Neural cell (in vitro differentiated cells): ENCODE measurements at regions not wholly inside any gene's neighbourhood (a gene's known extent, or its start where the extent isn't known, plus 50 kb on each side); places are given as distances from the start of the nearest gene placed in this dataset.

ENCODE experiments used
- H2AFZ ChIP-seq: fragments of 200-600, 300-800 bp; sonication (generic), shearing (Covaris generic); 2 replicates; pipeline ENCODE4 v1.6.0; 2014; ENCODE audit warnings: low read depth, mild to moderate bottlenecking, antibody characterized with exemption, low read length, moderate library complexity
- H3F3A ChIP-seq: fragments of 200-600 bp; shearing (Covaris generic); 2 replicates; pipeline ENCODE4 v1.6.1; 2016; ENCODE audit warnings: mild to moderate bottlenecking, moderate library complexity, mixed read lengths, antibody characterized with exemption, low read length; ENCODE audit not compliant: insufficient read depth, poor library complexity, severe bottlenecking
- H3K27ac ChIP-seq: fragments of 200-600, 300-800 bp; sonication (generic), shearing (Covaris generic); 2 replicates; pipeline ENCODE4 v1.5.1; 2014; ENCODE audit warnings: mild to moderate bottlenecking, low read length, moderate library complexity
- H3K27me3 ChIP-seq: fragments of 300-800, 200-600 bp; sonication (generic), shearing (Covaris generic); 2 replicates; pipeline ENCODE4 v1.6.0; 2014; ENCODE audit warnings: mild to moderate bottlenecking, low read depth, low read length, moderate library complexity; ENCODE audit not compliant: insufficient read depth
- H3K36me3 ChIP-seq: fragments of 300-800, 200-600 bp; sonication (generic), shearing (Covaris generic); 2 replicates; pipeline ENCODE4 v1.5.1; 2014; ENCODE audit warnings: mild to moderate bottlenecking, antibody characterized with exemption, low read length, moderate library complexity; ENCODE audit not compliant: insufficient read depth
- H3K4me2 ChIP-seq: fragments of 300-800, 200-600 bp; sonication (generic), shearing (Covaris generic); 2 replicates; pipeline ENCODE4 v1.6.0; 2014; ENCODE audit warnings: mild to moderate bottlenecking, low read length
- H3K4me3 ChIP-seq: fragments of 300-800, 200-600 bp; sonication (generic), shearing (Covaris generic); 2 replicates; pipeline ENCODE4 v1.5.1; 2014; ENCODE audit warnings: mild to moderate bottlenecking, low read length, moderate library complexity
- H3K79me2 ChIP-seq: fragments of 200-600 bp; shearing (Covaris generic); replicated peaks from 2 replicates; pipeline ENCODE4 v1.6.0; 2014; ENCODE audit warnings: mild to moderate bottlenecking, low read length, moderate library complexity; ENCODE audit not compliant: insufficient read depth
- H3K9ac ChIP-seq: fragments of 300-800, 200-600 bp; sonication (generic), shearing (Covaris generic); 2 replicates; pipeline ENCODE4 v1.6.1; 2016; ENCODE audit warnings: mild to moderate bottlenecking, low read length, mixed read lengths
- H3K9me2 ChIP-seq: fragments of 200-600 bp; shearing (Covaris generic); 2 replicates; pipeline ENCODE4 v1.6.1; 2016; ENCODE audit warnings: mild to moderate bottlenecking, low read length, mixed read lengths; ENCODE audit not compliant: insufficient read depth
- H3K9me3 ChIP-seq: fragments of 200-600, 300-800 bp; sonication (generic), shearing (Covaris generic); 2 replicates; pipeline ENCODE4 v1.6.1; 2016; ENCODE audit warnings: mild to moderate bottlenecking, mixed run types, low read length, moderate library complexity, mixed read lengths
- H4K20me1 ChIP-seq: fragments of 200-600 bp; shearing (Covaris generic); 2 replicates; pipeline ENCODE4 v1.6.1; 2016; ENCODE audit warnings: mild to moderate bottlenecking, mixed run types; ENCODE audit not compliant: insufficient read depth
- CTCF ChIP-seq: fragments of 450-650 bp; IDR thresholded peaks from 2 replicates; pipeline ENCODE4 v1.5.1; 2014; ENCODE audit warnings: antibody characterized with exemption, mild to moderate bottlenecking, moderate library complexity; ENCODE audit not compliant: poor library complexity, severe bottlenecking
- EP300 ChIP-seq: fragments of 450-650 bp; conservative IDR thresholded peaks from 2 replicates; pipeline ENCODE4 v1.6.1; 2014; ENCODE audit warnings: antibody characterized with exemption, mild to moderate bottlenecking, moderate library complexity; ENCODE audit not compliant: poor library complexity, severe bottlenecking
- EZH2 ChIP-seq: fragments of 200-600, 300-800 bp; shearing (Covaris generic), sonication (generic); IDR thresholded peaks from 2 replicates; pipeline ENCODE4 v1.6.1; 2014; ENCODE audit warnings: antibody characterized with exemption, low read length, borderline replicate concordance, mild to moderate bottlenecking; ENCODE audit not compliant: insufficient read depth, poor library complexity, severe bottlenecking
- MXI1 ChIP-seq: fragments of 450-650 bp; conservative IDR thresholded peaks from 2 replicates; pipeline ENCODE4 v1.6.1; 2014; ENCODE audit warnings: antibody characterized with exemption, mild to moderate bottlenecking; ENCODE audit not compliant: poor library complexity, severe bottlenecking
- POLR2AphosphoS5 ChIP-seq: IDR thresholded peaks from 2 replicates; pipeline ENCODE4 v1.6.1; 2012
- RAD21 ChIP-seq: fragments of 450-650 bp; conservative IDR thresholded peaks from 2 replicates; pipeline ENCODE4 v1.6.1; 2014; ENCODE audit warnings: antibody characterized with exemption, mild to moderate bottlenecking, moderate library complexity
- SMC3 ChIP-seq: fragments of 450-650 bp; conservative IDR thresholded peaks from 2 replicates; pipeline ENCODE4 v1.6.1; 2014; ENCODE audit warnings: antibody characterized with exemption, mild to moderate bottlenecking, moderate library complexity; ENCODE audit not compliant: poor library complexity
- TAF1 ChIP-seq: IDR thresholded peaks from 2 replicates; pipeline ENCODE4 v1.6.1; 2012; ENCODE audit warnings: low read depth
- TF ChIP-seq, protein P1 (sequence below): IDR thresholded peaks from 2 replicates; pipeline ENCODE4 v1.6.1; 2012; ENCODE audit warnings: borderline replicate concordance

DNA sequence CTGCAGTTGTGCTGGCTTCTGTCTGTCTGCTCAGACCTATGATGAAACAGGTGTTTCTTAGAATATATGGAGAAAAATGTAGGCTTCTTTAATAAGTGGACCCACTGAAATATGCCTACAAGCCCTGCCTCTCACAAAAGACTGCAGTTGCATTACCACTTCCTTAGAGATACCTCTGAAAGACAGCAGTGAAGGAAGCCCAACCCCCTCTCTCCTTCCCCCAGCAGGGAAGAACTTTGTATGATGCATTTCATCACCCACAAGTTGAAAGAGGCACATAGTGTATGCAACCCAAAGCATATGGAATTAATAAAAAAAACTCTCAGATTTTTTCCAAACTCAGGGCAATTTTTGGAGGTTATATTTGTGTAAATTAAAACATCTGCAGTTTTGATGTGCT, 916.7 kb downstream of the TECRL start:
- no peak overlapping the region for H3K4me3 ChIP-seq
- no peaks in the 10 kb centered on the region for H3K9me2 ChIP-seq
- TF ChIP-seq CTCF (no peak), TAF1 (no peak), EZH2 (no peak), EP300 (no peak), POLR2AphosphoS5 (no peak), MXI1 (no peak), RAD21 (no peak), SMC3 (no peak)
- TF ChIP-seq, protein P1, sequence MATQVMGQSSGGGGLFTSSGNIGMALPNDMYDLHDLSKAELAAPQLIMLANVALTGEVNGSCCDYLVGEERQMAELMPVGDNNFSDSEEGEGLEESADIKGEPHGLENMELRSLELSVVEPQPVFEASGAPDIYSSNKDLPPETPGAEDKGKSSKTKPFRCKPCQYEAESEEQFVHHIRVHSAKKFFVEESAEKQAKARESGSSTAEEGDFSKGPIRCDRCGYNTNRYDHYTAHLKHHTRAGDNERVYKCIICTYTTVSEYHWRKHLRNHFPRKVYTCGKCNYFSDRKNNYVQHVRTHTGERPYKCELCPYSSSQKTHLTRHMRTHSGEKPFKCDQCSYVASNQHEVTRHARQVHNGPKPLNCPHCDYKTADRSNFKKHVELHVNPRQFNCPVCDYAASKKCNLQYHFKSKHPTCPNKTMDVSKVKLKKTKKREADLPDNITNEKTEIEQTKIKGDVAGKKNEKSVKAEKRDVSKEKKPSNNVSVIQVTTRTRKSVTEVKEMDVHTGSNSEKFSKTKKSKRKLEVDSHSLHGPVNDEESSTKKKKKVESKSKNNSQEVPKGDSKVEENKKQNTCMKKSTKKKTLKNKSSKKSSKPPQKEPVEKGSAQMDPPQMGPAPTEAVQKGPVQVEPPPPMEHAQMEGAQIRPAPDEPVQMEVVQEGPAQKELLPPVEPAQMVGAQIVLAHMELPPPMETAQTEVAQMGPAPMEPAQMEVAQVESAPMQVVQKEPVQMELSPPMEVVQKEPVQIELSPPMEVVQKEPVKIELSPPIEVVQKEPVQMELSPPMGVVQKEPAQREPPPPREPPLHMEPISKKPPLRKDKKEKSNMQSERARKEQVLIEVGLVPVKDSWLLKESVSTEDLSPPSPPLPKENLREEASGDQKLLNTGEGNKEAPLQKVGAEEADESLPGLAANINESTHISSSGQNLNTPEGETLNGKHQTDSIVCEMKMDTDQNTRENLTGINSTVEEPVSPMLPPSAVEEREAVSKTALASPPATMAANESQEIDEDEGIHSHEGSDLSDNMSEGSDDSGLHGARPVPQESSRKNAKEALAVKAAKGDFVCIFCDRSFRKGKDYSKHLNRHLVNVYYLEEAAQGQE = no peak
- no peak overlapping the region for H3K27ac ChIP-seq
- H3K79me2 ChIP-seq = no peaks in the 10 kb centered on the region
- no peaks in the 10 kb centered on the region for H3F3A ChIP-seq
- H3K27me3 ChIP-seq = no peaks in the 10 kb centered on the region
- H2AFZ ChIP-seq = no peak overlapping the region
- no peak overlapping the region for H3K4me2 ChIP-seq
- H3K9me3 ChIP-seq = no peaks in the 10 kb centered on the region
- H3K36me3 ChIP-seq = no peaks in the 10 kb centered on the region
- no peaks in the 10 kb centered on the region for H4K20me1 ChIP-seq
- H3K9ac ChIP-seq = no peak overlapping the region

- no peak overlapping the region for H2AFZ ChIP-seq
- no peak overlapping the region for H3K4me2 ChIP-seq
- no peaks in the 10 kb centered on the region for H3K27me3 ChIP-seq
- no peak overlapping the region for H3K9ac ChIP-seq
- no peaks in the 10 kb centered on the region for H3K9me3 ChIP-seq
- H3F3A ChIP-seq = no peaks in the 10 kb centered on the region
- no peaks in the 10 kb centered on the region for H3K79me2 ChIP-seq
- H3K27ac ChIP-seq = no peak overlapping the region
- no peak overlapping the region for H3K4me3 ChIP-seq
- H3K9me2 ChIP-seq = no peaks in the 10 kb centered on the region
- TF ChIP-seq, protein P1 = no peak
- TF ChIP-seq CTCF = no peak
- no peak for TF ChIP-seq TAF1
- TF ChIP-seq EP300 = no peak
- no peak for TF ChIP-seq POLR2AphosphoS5
- TF ChIP-seq EZH2 = no peak
- TF ChIP-seq MXI1 = no peak
- TF ChIP-seq SMC3 = no peak
- TF ChIP-seq RAD21 = no peak
- H4K20me1 ChIP-seq = no peaks in the 10 kb centered on the region
- no peaks in the 10 kb centered on the region for H3K36me3 ChIP-seq
Measured at GRCh38 chr4:63464393-63464792, 944.9 kb downstream of the TECRL start.
